Subcutaneous abdominal adipose tissue (tissue), 5 donors: ENCODE measurements at regions not wholly inside any gene's neighbourhood (a gene's known extent, or its start where the extent isn't known, plus 50 kb on each side); places are given as distances from the start of the nearest gene placed in this dataset.
"Not testable (repeated sequence)": the region's sequence is repeated elsewhere in the genome, so short reads cannot be mapped to it uniquely, and the experiment has no call there.

Source experiments
- H3K27ac ChIP-seq: one replicate; pipeline ENCODE4 v1.7.0; 2013; ENCODE audit warnings: low read depth, mild to moderate bottlenecking, inconsistent platforms, low read length, moderate library complexity
- H3K27me3 ChIP-seq, 5 donors: one replicate each; pipeline ENCODE4 v1.7.0; 2013; ENCODE audit warnings: low read length in 5 of 5, inconsistent platforms in 1 of 5; ENCODE audit not compliant: control insufficient read depth in 5 of 5, insufficient read depth in 4 of 5
- H3K36me3 ChIP-seq, 5 donors: one replicate each; pipeline ENCODE4 v1.7.0; 2013; ENCODE audit warnings: low read length in 5 of 5; ENCODE audit not compliant: control insufficient read depth in 5 of 5, insufficient read depth in 5 of 5
- H3K4me1 ChIP-seq, 5 donors: one replicate each; pipeline ENCODE4 v1.7.0; 2013; ENCODE audit warnings: low read length in 5 of 5, mild to moderate bottlenecking in 3 of 5, moderate library complexity in 1 of 5; ENCODE audit not compliant: control insufficient read depth in 5 of 5, insufficient read depth in 5 of 5
- H3K4me3 ChIP-seq, 5 donors: one replicate each; pipeline ENCODE4 v1.7.0; 2013; ENCODE audit warnings: low read length in 5 of 5, low read depth in 1 of 5
- H3K9ac ChIP-seq, 5 donors: one replicate each; pipeline ENCODE4 v1.7.0; 2013; ENCODE audit warnings: low read length in 5 of 5, mild to moderate bottlenecking in 4 of 5, moderate library complexity in 3 of 5
- H3K9me3 ChIP-seq, 5 donors: one replicate each; pipeline ENCODE4 v1.7.0; 2013; ENCODE audit warnings: low read length in 5 of 5; ENCODE audit not compliant: control insufficient read depth in 5 of 5
- donor health status: healthy.
- donor health status: healthy.
- donor health status: healthy.
- donor health status: healthy.
- donor health status: healthy.

DNA sequence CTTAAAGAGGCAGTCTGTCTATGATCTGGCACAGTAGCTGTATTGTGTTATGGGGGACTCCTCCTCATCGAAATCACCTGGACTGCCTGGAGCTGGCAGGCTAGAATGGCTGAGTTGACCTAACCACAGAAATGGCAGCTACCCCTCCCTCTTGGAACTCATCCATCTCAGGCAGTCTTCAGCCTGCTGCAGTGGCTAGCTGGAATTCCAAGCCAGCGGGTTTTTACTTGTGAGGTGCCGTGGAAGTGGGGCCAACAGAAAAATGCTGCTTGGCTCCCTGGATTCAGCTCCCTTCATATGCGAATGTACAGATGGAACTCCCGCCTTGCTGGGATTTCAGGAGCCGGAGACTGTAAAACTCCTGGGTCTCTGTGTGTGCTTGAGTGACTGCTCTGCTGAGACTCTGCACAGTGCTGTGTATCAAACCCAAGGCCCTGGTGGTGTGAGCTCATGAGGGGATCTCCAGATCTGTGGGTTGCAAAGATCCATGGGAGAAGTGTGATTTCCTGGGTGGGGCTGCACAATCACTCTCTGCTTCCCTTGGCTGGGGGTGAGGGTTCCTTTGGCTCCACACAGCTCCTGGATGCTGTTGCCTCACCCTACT lies 316.9 kb downstream of the CTH start:
- H3K9me3 ChIP-seq = peaks cover 0 to 7% (median 0%) of the 10 kb centered on the region in 5 donors
- H3K4me3 ChIP-seq = no peak overlapping the region
- no peak overlapping the region for H3K27ac ChIP-seq
- no peaks in the 10 kb centered on the region for H3K27me3 ChIP-seq
- H3K4me1 ChIP-seq = no peaks in the 10 kb centered on the region
- no peaks in the 10 kb centered on the region for H3K36me3 ChIP-seq
- H3K9ac ChIP-seq = no peak overlapping the region

GRCh38 chr1:70736518-70736917 lies 311.1 kb downstream of the PTGER3 start:
- not testable (repeated sequence) for H3K27ac ChIP-seq, H3K4me1 ChIP-seq, H3K4me3 ChIP-seq, H3K27me3 ChIP-seq, H3K9ac ChIP-seq, H3K36me3 ChIP-seq, H3K9me3 ChIP-seq

GRCh38 chr1:70737125-70737524 lies 310.5 kb downstream of the PTGER3 start:
- Histone ChIP-seq H3K4me3 (no peak overlapping the region), H3K4me1 (no peaks in the 10 kb centered on the region), H3K27me3 (no peaks in the 10 kb centered on the region), H3K9ac (no peak overlapping the region), H3K36me3 (no peaks in the 10 kb centered on the region), H3K27ac (no peak overlapping the region), H3K9me3 (peaks cover 0 to 4% (median 3%) of the 10 kb centered on the region in 5 donors)

- Histone ChIP-seq H3K9me3 (peaks cover 0 to 4% (median 3%) of the 10 kb centered on the region in 5 donors), H3K36me3 (no peaks in the 10 kb centered on the region), H3K27me3 (no peaks in the 10 kb centered on the region), H3K9ac (no peak overlapping the region), H3K27ac (no peak overlapping the region), H3K4me3 (no peak overlapping the region), H3K4me1 (no peaks in the 10 kb centered on the region)
Measured at GRCh38 chr1:70738624-70739023, 309.0 kb downstream of the PTGER3 start.

DNA sequence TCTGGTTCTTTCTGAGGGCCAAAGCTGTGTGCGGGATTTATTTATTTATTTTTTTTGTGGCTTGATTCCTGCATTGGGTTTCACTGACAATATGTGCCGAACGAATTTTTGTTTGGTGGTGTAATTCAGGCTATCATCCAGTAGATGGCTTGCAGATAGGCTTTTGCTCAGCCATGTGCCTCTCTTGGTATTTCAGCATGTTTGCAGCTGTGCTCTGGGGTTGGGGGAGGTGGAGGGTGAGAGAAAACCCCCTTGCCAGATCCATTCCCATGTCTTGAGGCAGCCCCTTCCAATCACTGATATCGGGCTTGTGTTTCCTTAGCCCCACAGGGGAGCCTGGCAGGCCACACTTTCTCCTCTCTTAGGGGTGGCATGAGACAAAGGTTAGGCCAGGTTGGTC lies 302.4 kb downstream of the PTGER3 start:
- no peaks in the 10 kb centered on the region for H3K36me3 ChIP-seq
- H3K4me1 ChIP-seq = no peaks in the 10 kb centered on the region
- H3K9ac ChIP-seq = no peak overlapping the region
- H3K27ac ChIP-seq = no peak overlapping the region
- peaks cover 0 to 25% (median 17%) of the 10 kb centered on the region in 5 donors for H3K9me3 ChIP-seq
- H3K27me3 ChIP-seq = no peaks in the 10 kb centered on the region
- H3K4me3 ChIP-seq = no peak overlapping the region

DNA sequence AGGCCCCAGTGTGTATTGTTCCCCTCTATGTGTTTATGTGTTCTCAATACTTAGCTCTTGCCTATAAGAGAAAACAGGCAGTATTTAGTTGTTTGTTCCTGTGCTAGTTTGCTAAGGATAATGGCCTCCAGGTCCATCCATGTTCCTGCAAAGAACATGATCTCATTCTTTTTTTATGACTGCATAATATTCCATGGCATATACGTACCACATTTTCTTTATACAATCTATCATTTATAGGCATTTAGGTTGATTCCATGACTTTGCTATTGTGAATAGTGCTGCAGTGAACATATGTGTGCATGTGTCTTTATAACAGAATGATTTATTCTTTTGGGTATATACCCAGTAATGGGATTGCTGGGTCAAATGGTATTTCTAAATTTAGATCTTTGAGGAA lies 301.6 kb downstream of the PTGER3 start:
- H3K27ac ChIP-seq, H3K27me3 ChIP-seq, H3K4me3 ChIP-seq, H3K9ac ChIP-seq, H3K36me3 ChIP-seq, H3K4me1 ChIP-seq: not testable (repeated sequence)
- H3K9me3 ChIP-seq = peaks cover 0 to 27% (median 20%) of the 10 kb centered on the region in 5 donors

DNA sequence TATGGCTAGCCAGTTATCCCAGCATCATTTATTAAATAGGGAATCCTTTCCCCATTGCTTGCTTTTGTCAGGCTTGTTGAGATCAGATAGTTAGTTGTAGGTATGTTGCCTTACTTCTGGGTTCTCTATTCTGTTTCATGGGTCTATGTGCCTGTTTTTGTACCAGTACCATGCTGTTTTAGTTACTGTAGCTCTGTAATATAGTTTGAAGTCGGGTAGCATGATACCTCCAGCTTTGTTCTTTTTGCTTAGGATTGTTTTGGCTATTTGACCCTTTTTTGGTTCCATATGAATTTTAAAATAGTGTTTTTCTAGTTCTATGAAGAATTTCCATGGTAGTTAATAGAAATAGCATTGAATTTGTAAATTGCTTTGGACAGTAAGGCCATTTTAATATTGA lies 300.5 kb downstream of the PTGER3 start:
- H3K4me3 ChIP-seq, H3K36me3 ChIP-seq, H3K9ac ChIP-seq, H3K27ac ChIP-seq, H3K27me3 ChIP-seq, H3K4me1 ChIP-seq: not testable (repeated sequence)
- H3K9me3 ChIP-seq = peaks cover 0 to 24% (median 17%) of the 10 kb centered on the region in 5 donors

- not testable (repeated sequence) for H3K4me3 ChIP-seq, H3K27ac ChIP-seq, H3K36me3 ChIP-seq, H3K27me3 ChIP-seq, H3K4me1 ChIP-seq, H3K9ac ChIP-seq
- H3K9me3 ChIP-seq = peaks cover 0 to 16% (median 9%) of the 10 kb centered on the region in 5 donors
Measured at GRCh38 chr1:70751676-70752287, 295.8 kb downstream of the PTGER3 start.

GRCh38 chr1:70754701-70755100 lies 292.9 kb downstream of the PTGER3 start:
- Histone ChIP-seq H3K36me3 (no peaks in the 10 kb centered on the region), H3K27ac (no peak overlapping the region), H3K9ac (no peak overlapping the region), H3K9me3 (peaks cover 0 to 9% (median 7%) of the 10 kb centered on the region in 5 donors), H3K27me3 (no peaks in the 10 kb centered on the region), H3K4me3 (no peak overlapping the region), H3K4me1 (peaks cover 0 to 8% (median 0%) of the 10 kb centered on the region in 5 donors)

DNA sequence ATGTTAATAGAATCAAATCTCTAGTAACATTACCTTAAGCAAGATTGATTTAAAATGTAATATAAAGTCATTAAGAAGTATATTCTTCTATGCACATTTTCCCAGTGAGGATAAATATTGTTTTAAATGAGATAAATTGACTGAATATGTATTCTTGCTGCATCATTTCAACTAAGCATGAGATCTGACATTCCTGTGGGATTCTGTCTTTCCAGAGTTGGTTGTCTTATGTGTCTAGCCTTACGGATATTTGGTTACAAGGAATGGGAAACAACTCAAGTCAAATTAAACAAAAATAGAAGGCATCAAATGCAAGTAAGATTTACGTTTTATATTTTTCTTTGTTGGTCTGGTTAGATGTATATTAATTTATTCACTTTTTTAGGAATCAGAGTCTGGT lies 287.5 kb downstream of the PTGER3 start:
- no peak overlapping the region for H3K27ac ChIP-seq
- H3K36me3 ChIP-seq = no peaks in the 10 kb centered on the region
- H3K4me1 ChIP-seq = peaks cover 0 to 8% (median 0%) of the 10 kb centered on the region in 5 donors
- no peak overlapping the region for H3K4me3 ChIP-seq
- H3K9ac ChIP-seq = no peak overlapping the region
- no peaks in the 10 kb centered on the region for H3K27me3 ChIP-seq
- peaks cover 0 to 3% (median 3%) of the 10 kb centered on the region in 5 donors for H3K9me3 ChIP-seq
